ENCODE measurements at regions not wholly inside any gene's neighbourhood (a gene's known extent, or its start where the extent isn't known, plus 50 kb on each side); places are given as distances from the start of the nearest gene placed in this dataset.
"Not testable (repeated sequence)": the region's sequence is repeated elsewhere in the genome, so short reads cannot be mapped to it uniquely, and the experiment has no call there.

- H3K27me3 ChIP-seq (replicated peaks; ENCODE audit: control insufficient read depth, insufficient read depth, low read length, poor library complexity, severe bottlenecking); DNase-seq: not testable (repeated sequence)
Measured at GRCh38 chr16:29199626-29200025, 206.9 kb downstream of the NPIPB11 start.

GRCh38 chr16:29198731-29199521 lies 207.6 kb downstream of the NPIPB11 start:
- no peak overlapping the region for H3K27ac ChIP-seq (ENCODE audit: insufficient read depth, low read length, poor library complexity, severe bottlenecking)
- H3K4me1 ChIP-seq (ENCODE audit: control insufficient read depth, insufficient read depth, low read length, poor library complexity, severe bottlenecking) = no peaks in the 10 kb centered on the region
- no peaks in the 10 kb centered on the region for H3K36me3 ChIP-seq (ENCODE audit: control insufficient read depth, insufficient read depth, low read length)
- no peaks in the 10 kb centered on the region for H3K27me3 ChIP-seq (replicated peaks; ENCODE audit: control insufficient read depth, insufficient read depth, low read length, poor library complexity, severe bottlenecking)
- no peak overlapping the region for H3K4me3 ChIP-seq (ENCODE audit: insufficient read depth, low read depth, low read length, poor library complexity, severe bottlenecking)
- H3K9me3 ChIP-seq (ENCODE audit: control insufficient read depth, low read length) = no peaks in the 10 kb centered on the region
- DNase-seq = no peak

More at GRCh38 chr16:29199626-29200025, 206.9 kb downstream of the NPIPB11 start:
- H3K9me3 ChIP-seq (ENCODE audit: control insufficient read depth, low read length); H3K27ac ChIP-seq (ENCODE audit: insufficient read depth, low read length, poor library complexity, severe bottlenecking); H3K36me3 ChIP-seq (ENCODE audit: control insufficient read depth, insufficient read depth, low read length); H3K4me3 ChIP-seq (ENCODE audit: insufficient read depth, low read depth, low read length, poor library complexity, severe bottlenecking); H3K4me1 ChIP-seq (ENCODE audit: control insufficient read depth, insufficient read depth, low read length, poor library complexity, severe bottlenecking): not testable (repeated sequence)

- Histone ChIP-seq H3K4me3 (ENCODE audit: insufficient read depth, low read depth, low read length, poor library complexity, severe bottlenecking) (no peak overlapping the region), H3K27me3 (replicated peaks; ENCODE audit: control insufficient read depth, insufficient read depth, low read length, poor library complexity, severe bottlenecking) (no peaks in the 10 kb centered on the region), H3K27ac (ENCODE audit: insufficient read depth, low read length, poor library complexity, severe bottlenecking) (no peak overlapping the region), H3K4me1 (ENCODE audit: control insufficient read depth, insufficient read depth, low read length, poor library complexity, severe bottlenecking) (no peaks in the 10 kb centered on the region), H3K36me3 (ENCODE audit: control insufficient read depth, insufficient read depth, low read length) (no peaks in the 10 kb centered on the region), H3K9me3 (ENCODE audit: control insufficient read depth, low read length) (no peaks in the 10 kb centered on the region)
- no peak for DNase-seq
Measured at GRCh38 chr16:29198231-29198630, 208.3 kb downstream of the NPIPB11 start.

- not testable (repeated sequence) for H3K9me3 ChIP-seq (ENCODE audit: control insufficient read depth, low read length); H3K4me1 ChIP-seq (ENCODE audit: control insufficient read depth, insufficient read depth, low read length, poor library complexity, severe bottlenecking); H3K36me3 ChIP-seq (ENCODE audit: control insufficient read depth, insufficient read depth, low read length); DNase-seq; H3K4me3 ChIP-seq (ENCODE audit: insufficient read depth, low read depth, low read length, poor library complexity, severe bottlenecking); H3K27ac ChIP-seq (ENCODE audit: insufficient read depth, low read length, poor library complexity, severe bottlenecking); H3K27me3 ChIP-seq (replicated peaks; ENCODE audit: control insufficient read depth, insufficient read depth, low read length, poor library complexity, severe bottlenecking)
Measured at GRCh38 chr16:29197494-29198100, 208.9 kb downstream of the NPIPB11 start.

GRCh38 chr16:29196746-29197145 lies 209.8 kb downstream of the NPIPB11 start:
- not testable (repeated sequence) for H3K27me3 ChIP-seq (replicated peaks; ENCODE audit: control insufficient read depth, insufficient read depth, low read length, poor library complexity, severe bottlenecking); H3K9me3 ChIP-seq (ENCODE audit: control insufficient read depth, low read length); H3K27ac ChIP-seq (ENCODE audit: insufficient read depth, low read length, poor library complexity, severe bottlenecking); H3K4me1 ChIP-seq (ENCODE audit: control insufficient read depth, insufficient read depth, low read length, poor library complexity, severe bottlenecking); DNase-seq; H3K36me3 ChIP-seq (ENCODE audit: control insufficient read depth, insufficient read depth, low read length); H3K4me3 ChIP-seq (ENCODE audit: insufficient read depth, low read depth, low read length, poor library complexity, severe bottlenecking)

GRCh38 chr16:29195116-29195872 lies 210.4 kb downstream of the LAT start:
- not testable (repeated sequence) for H3K9me3 ChIP-seq (ENCODE audit: control insufficient read depth, low read length); H3K27me3 ChIP-seq (replicated peaks; ENCODE audit: control insufficient read depth, insufficient read depth, low read length, poor library complexity, severe bottlenecking); H3K36me3 ChIP-seq (ENCODE audit: control insufficient read depth, insufficient read depth, low read length); H3K27ac ChIP-seq (ENCODE audit: insufficient read depth, low read length, poor library complexity, severe bottlenecking); H3K4me1 ChIP-seq (ENCODE audit: control insufficient read depth, insufficient read depth, low read length, poor library complexity, severe bottlenecking); H3K4me3 ChIP-seq (ENCODE audit: insufficient read depth, low read depth, low read length, poor library complexity, severe bottlenecking); DNase-seq

- H3K9me3 ChIP-seq (ENCODE audit: control insufficient read depth, low read length); H3K27me3 ChIP-seq (replicated peaks; ENCODE audit: control insufficient read depth, insufficient read depth, low read length, poor library complexity, severe bottlenecking); H3K27ac ChIP-seq (ENCODE audit: insufficient read depth, low read length, poor library complexity, severe bottlenecking); DNase-seq; H3K4me3 ChIP-seq (ENCODE audit: insufficient read depth, low read depth, low read length, poor library complexity, severe bottlenecking); H3K4me1 ChIP-seq (ENCODE audit: control insufficient read depth, insufficient read depth, low read length, poor library complexity, severe bottlenecking); H3K36me3 ChIP-seq (ENCODE audit: control insufficient read depth, insufficient read depth, low read length): not testable (repeated sequence)
Measured at GRCh38 chr16:29194185-29194844, 209.5 kb downstream of the LAT start.

- H3K36me3 ChIP-seq (ENCODE audit: control insufficient read depth, insufficient read depth, low read length); H3K27ac ChIP-seq (ENCODE audit: insufficient read depth, low read length, poor library complexity, severe bottlenecking); H3K27me3 ChIP-seq (replicated peaks; ENCODE audit: control insufficient read depth, insufficient read depth, low read length, poor library complexity, severe bottlenecking); H3K9me3 ChIP-seq (ENCODE audit: control insufficient read depth, low read length); H3K4me3 ChIP-seq (ENCODE audit: insufficient read depth, low read depth, low read length, poor library complexity, severe bottlenecking); DNase-seq; H3K4me1 ChIP-seq (ENCODE audit: control insufficient read depth, insufficient read depth, low read length, poor library complexity, severe bottlenecking): not testable (repeated sequence)
Measured at GRCh38 chr16:29193634-29194033, 208.8 kb downstream of the LAT start.

GRCh38 chr16:29193248-29193574 lies 208.4 kb downstream of the LAT start:
- not testable (repeated sequence) for DNase-seq; H3K36me3 ChIP-seq (ENCODE audit: control insufficient read depth, insufficient read depth, low read length); H3K4me1 ChIP-seq (ENCODE audit: control insufficient read depth, insufficient read depth, low read length, poor library complexity, severe bottlenecking); H3K4me3 ChIP-seq (ENCODE audit: insufficient read depth, low read depth, low read length, poor library complexity, severe bottlenecking); H3K9me3 ChIP-seq (ENCODE audit: control insufficient read depth, low read length); H3K27me3 ChIP-seq (replicated peaks; ENCODE audit: control insufficient read depth, insufficient read depth, low read length, poor library complexity, severe bottlenecking); H3K27ac ChIP-seq (ENCODE audit: insufficient read depth, low read length, poor library complexity, severe bottlenecking)
